Body of pancreas (tissue), 4 donors: ENCODE measurements at regions not wholly inside any gene's neighbourhood (a gene's known extent, or its start where the extent isn't known, plus 50 kb on each side); places are given as distances from the start of the nearest gene placed in this dataset.

Source experiments
- ATAC-seq: fragments of 150-250 bp; one replicate; pipeline ENCODE4 v1.9.1; 2016
- DNase-seq, 4 donors: peaks; one replicate each; pipeline ENCODE4 v3.0.0-alpha.2; 2019
- H3K27ac ChIP-seq, 4 donors: fragments of 200-600 bp; sonication (generic); 1 replicate in 3 of 4; 2 replicates in 1 of 4; pipeline versions ENCODE4 v1.5.1 to v1.6.1; 2016 to 2019; ENCODE audit warnings: mild to moderate bottlenecking in 1 of 4, mixed read lengths in 1 of 4, moderate library complexity in 1 of 4
- H3K27me3 ChIP-seq, 2 donors: fragments of 200-600 bp; sonication (generic); one replicate each; pipeline ENCODE4 v1.6.0; 2016; ENCODE audit warnings: mild to moderate bottlenecking in 1 of 2
- H3K36me3 ChIP-seq, 2 donors: fragments of 200-600 bp; sonication (generic); replicated peaks in 1 of 2; 2 replicates each; pipeline ENCODE4 v1.5.1; 2016; ENCODE audit warnings: low read depth in 2 of 2; ENCODE audit not compliant: insufficient read depth in 1 of 2
- H3K4me1 ChIP-seq: fragments of 200-600 bp; sonication (generic); one replicate; pipeline ENCODE4 v1.6.0; 2016
- H3K4me3 ChIP-seq, 2 donors: fragments of 200-600 bp; sonication (generic); 1 replicate in 1 of 2; 2 replicates in 1 of 2; pipeline ENCODE4 v1.5.1; 2016 to 2019
- H3K9me3 ChIP-seq, 3 donors: fragments of 200-600 bp; sonication (generic); 1 replicate in 2 of 3; 2 replicates in 1 of 3; pipeline ENCODE4 v1.5.1; 2016
- CTCF ChIP-seq, 7 experiments: fragments of 450-650 bp in 4 of 7; fragments of 200-600 bp in 3 of 7; sonication (generic) in 3 of 7; IDR thresholded peaks; one replicate each; pipeline ENCODE4 v1.5.1; 2016 to 2019; ENCODE audit warnings: antibody characterized with exemption in 7 of 7
- POLR2A ChIP-seq, 3 donors: fragments of 450-650 bp; IDR thresholded peaks; one replicate each; pipeline ENCODE4 v1.6.1; 2016; ENCODE audit warnings: antibody characterized with exemption in 3 of 3, mild to moderate bottlenecking in 2 of 3
- WGBS, 2 donors: methylation state at CpG; one replicate each; pipeline ENCODE4 v1.1.5; 2017; 5-methylcytosine and 5-hydroxymethylcytosine counted together
- intact Hi-C: fragments of 100-400 bp; cut with DNase I; formaldehyde crosslinking; loops from one replicate; pipeline ENCODE4 v1.15.1; 2023

GRCh38 chr6:25165177-25165576, 114.0 kb upstream of the CARMIL1 start:
- ATAC-seq: no peak
- H3K36me3 ChIP-seq: no peaks in the 10 kb centered on the region
- peaks cover 18% of the 10 kb centered on the region for H3K4me1 ChIP-seq
- no peak for DNase-seq
- no peak overlapping the region for H3K27ac ChIP-seq
- no peaks in the 10 kb centered on the region for H3K9me3 ChIP-seq
- TF ChIP-seq CTCF (IDR thresholded peaks at IDR 0.05) (no peak), POLR2A (IDR thresholded peaks at IDR 0.05) (no peak)
- WGBS, 2 donors: 71 to 75% methylated on average over 7 of the region's 7 CpGs
- intact Hi-C loops: no loop called here
- no peaks in the 10 kb centered on the region for H3K27me3 ChIP-seq
- no peak overlapping the region for H3K4me3 ChIP-seq

- no peaks in the 10 kb centered on the region for H3K9me3 ChIP-seq
- WGBS, 2 donors: 50 to 78% methylated on average over 1 of the region's 1 CpG
- DNase-seq: no peak
- H3K36me3 ChIP-seq: no peaks in the 10 kb centered on the region
- intact Hi-C loops: no loop called here
- H3K4me1 ChIP-seq: peaks cover 22% of the 10 kb centered on the region
- ATAC-seq: no peak
- H3K4me3 ChIP-seq: no peak overlapping the region
- H3K27me3 ChIP-seq: no peaks in the 10 kb centered on the region
- TF ChIP-seq POLR2A (IDR thresholded peaks at IDR 0.05) (no peak), CTCF (IDR thresholded peaks at IDR 0.05) (no peak)
- H3K27ac ChIP-seq: no peak overlapping the region
These were observed 113.4 kb upstream of the CARMIL1 start for GRCh38 chr6:25165800-25166199.

GRCh38 chr6:25166955-25167748, 112.0 kb upstream of the CARMIL1 start:
- Histone ChIP-seq H3K27me3 (no peaks in the 10 kb centered on the region), H3K27ac (no peak overlapping the region), H3K36me3 (no peaks in the 10 kb centered on the region), H3K4me1 (peaks cover 26% of the 10 kb centered on the region), H3K4me3 (no peak overlapping the region), H3K9me3 (no peaks in the 10 kb centered on the region)
- DNase-seq (peak in 2 of 4 donors; percentile 16 to 40), ATAC-seq (peak; percentile 30)
- WGBS, 2 donors: 35 to 41% methylated on average over 6 of the region's 6 CpGs
- intact Hi-C loops: no loop called here
- TF ChIP-seq POLR2A (IDR thresholded peaks at IDR 0.05): no peak
- no peak for TF ChIP-seq CTCF (IDR thresholded peaks at IDR 0.05)

- intact Hi-C loops: no loop called here
- H3K27me3 ChIP-seq: no peaks in the 10 kb centered on the region
- no peaks in the 10 kb centered on the region for H3K9me3 ChIP-seq
- H3K4me3 ChIP-seq: no peak overlapping the region
- H3K27ac ChIP-seq: no peak overlapping the region
- TF ChIP-seq POLR2A (IDR thresholded peaks at IDR 0.05) (no peak), CTCF (IDR thresholded peaks at IDR 0.05) (no peak)
- WGBS, 2 donors: 86 to 91% methylated on average over 1 of the region's 1 CpG
- H3K4me1 ChIP-seq: peaks cover 26% of the 10 kb centered on the region
- DNase-seq (no peak), ATAC-seq (no peak)
- no peaks in the 10 kb centered on the region for H3K36me3 ChIP-seq
These were observed 111.2 kb upstream of the CARMIL1 start for GRCh38 chr6:25167961-25168360.

GRCh38 chr6:25168637-25169036, 110.5 kb upstream of the CARMIL1 start:
- WGBS, 2 donors: 84 to 92% methylated on average over 3 of the region's 3 CpGs
- Histone ChIP-seq H3K9me3 (no peaks in the 10 kb centered on the region), H3K4me3 (no peak overlapping the region), H3K27me3 (no peaks in the 10 kb centered on the region), H3K27ac (no peak overlapping the region), H3K36me3 (no peaks in the 10 kb centered on the region), H3K4me1 (peaks cover 26% of the 10 kb centered on the region)
- no peak for TF ChIP-seq CTCF (IDR thresholded peaks at IDR 0.05)
- no peak for TF ChIP-seq POLR2A (IDR thresholded peaks at IDR 0.05)
- intact Hi-C loops: no loop called here
- no peak for ATAC-seq
- no peak for DNase-seq
